ENCODE measurements at regions not wholly inside any gene's neighbourhood (a gene's known extent, or its start where the extent isn't known, plus 50 kb on each side); places are given as distances from the start of the nearest gene placed in this dataset.

GRCh38 chr18:22872900-22873537 is 60.1 kb upstream of the RBBP8 start:
- ChIA-PET CTCF (no interaction called here), POLR2A (no interaction called here)
- no peak for ATAC-seq
- H3K9me3 Mint-ChIP-seq, result no peaks in the 10 kb centered on the region
- peaks cover 2% of the 10 kb centered on the region; the same call in 1 of the 2 replicates for H3K4me1 Mint-ChIP-seq
- DNase-seq (ENCODE audit: low spot score), result no peak
- TF ChIP-seq HMGXB4 (CRISPR knock-in tag; IDR thresholded peaks at IDR 0.05) (no peak), FOXP4 (CRISPR knock-in tag; IDR thresholded peaks at IDR 0.05) (no peak), CTCF (IDR thresholded peaks at IDR 0.05) (no peak), USF2 (CRISPR knock-in tag; IDR thresholded peaks at IDR 0.05) (no peak), PREB (CRISPR knock-in tag; IDR thresholded peaks at IDR 0.05; ENCODE audit: borderline replicate concordance) (no peak), CDX4 (CRISPR knock-in tag; IDR thresholded peaks at IDR 0.05; ENCODE audit: borderline replicate concordance) (no peak), FOXP1 (CRISPR knock-in tag; IDR thresholded peaks at IDR 0.05; ENCODE audit: borderline replicate concordance) (no peak), FOXK1 (CRISPR knock-in tag; IDR thresholded peaks at IDR 0.05) (no peak), GABPB1 (CRISPR knock-in tag; IDR thresholded peaks at IDR 0.05) (no peak), CREB1 (CRISPR knock-in tag; IDR thresholded peaks at IDR 0.05) (no peak), ERG (CRISPR knock-in tag; IDR thresholded peaks at IDR 0.05) (no peak)
- H3K36me3 Mint-ChIP-seq, result no peaks in the 10 kb centered on the region
- peak overlapping the region; percentile 58; the same call in 1 of the 2 replicates for H3K27ac Mint-ChIP-seq
- H3K4me3 Mint-ChIP-seq, result no peak overlapping the region
- no peaks in the 10 kb centered on the region for H3K27me3 Mint-ChIP-seq (ENCODE audit: low read depth)

- Mint-ChIP-seq H3K27me3 (ENCODE audit: low read depth) (no peaks in the 10 kb centered on the region; the same call in 1 of the 2 replicates), H3K4me3 (no peak overlapping the region), H3K27ac (no peak overlapping the region; the same call in 1 of the 2 replicates), H3K36me3 (no peaks in the 10 kb centered on the region; the same call in 1 of the 2 replicates), H3K4me1 (peaks cover 22% of the 10 kb centered on the region), H3K9me3 (peaks cover under 1% of the 10 kb centered on the region; the same call in 1 of the 2 replicates)
- ChIA-PET CTCF (no interaction called here), POLR2A (no interaction called here)
- ATAC-seq, result no peak
- no peak for TF ChIP-seq ZNF423 (CRISPR knock-in tag; IDR thresholded peaks at IDR 0.05)
- TF ChIP-seq ETV6 (CRISPR knock-in tag; IDR thresholded peaks at IDR 0.05), result no peak
- TF ChIP-seq PREB (CRISPR knock-in tag; IDR thresholded peaks at IDR 0.05; ENCODE audit: borderline replicate concordance), result no peak
- TF ChIP-seq ZNF281 (CRISPR knock-in tag; IDR thresholded peaks at IDR 0.05), result no peak
- DNase-seq (ENCODE audit: low spot score), result no peak
Measured at GRCh38 chr18:22879293-22879692, 53.8 kb upstream of the RBBP8 start.

Measured in WTC11 (cell line).